ENCODE measurements at regions not wholly inside any gene's neighbourhood (a gene's known extent, or its start where the extent isn't known, plus 50 kb on each side); places are given as distances from the start of the nearest gene placed in this dataset.
"Not testable (repeated sequence)": the region's sequence is repeated elsewhere in the genome, so short reads cannot be mapped to it uniquely, and the experiment has no call there.

DNA sequence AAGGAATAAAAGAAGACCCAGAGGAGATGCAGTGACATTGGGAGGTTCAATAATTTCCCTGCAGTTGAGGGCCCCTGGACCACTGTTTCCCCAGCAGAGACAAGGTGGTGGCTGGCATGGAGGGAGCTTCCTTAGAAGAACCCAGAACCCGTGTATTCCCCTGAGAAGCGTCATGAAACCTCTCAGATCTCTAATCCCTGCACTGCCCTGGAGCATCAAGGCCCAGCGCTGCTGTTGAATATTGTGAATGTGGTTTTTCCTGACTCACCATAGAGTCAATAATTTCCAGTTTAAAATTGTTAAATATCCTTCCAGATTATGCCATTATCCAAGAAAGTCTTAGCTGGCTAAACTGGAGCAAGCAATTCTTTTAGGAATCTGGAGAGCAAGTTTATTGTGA lies 187.2 kb downstream of the LMLN start:
- TF ChIP-seq, protein P1, sequence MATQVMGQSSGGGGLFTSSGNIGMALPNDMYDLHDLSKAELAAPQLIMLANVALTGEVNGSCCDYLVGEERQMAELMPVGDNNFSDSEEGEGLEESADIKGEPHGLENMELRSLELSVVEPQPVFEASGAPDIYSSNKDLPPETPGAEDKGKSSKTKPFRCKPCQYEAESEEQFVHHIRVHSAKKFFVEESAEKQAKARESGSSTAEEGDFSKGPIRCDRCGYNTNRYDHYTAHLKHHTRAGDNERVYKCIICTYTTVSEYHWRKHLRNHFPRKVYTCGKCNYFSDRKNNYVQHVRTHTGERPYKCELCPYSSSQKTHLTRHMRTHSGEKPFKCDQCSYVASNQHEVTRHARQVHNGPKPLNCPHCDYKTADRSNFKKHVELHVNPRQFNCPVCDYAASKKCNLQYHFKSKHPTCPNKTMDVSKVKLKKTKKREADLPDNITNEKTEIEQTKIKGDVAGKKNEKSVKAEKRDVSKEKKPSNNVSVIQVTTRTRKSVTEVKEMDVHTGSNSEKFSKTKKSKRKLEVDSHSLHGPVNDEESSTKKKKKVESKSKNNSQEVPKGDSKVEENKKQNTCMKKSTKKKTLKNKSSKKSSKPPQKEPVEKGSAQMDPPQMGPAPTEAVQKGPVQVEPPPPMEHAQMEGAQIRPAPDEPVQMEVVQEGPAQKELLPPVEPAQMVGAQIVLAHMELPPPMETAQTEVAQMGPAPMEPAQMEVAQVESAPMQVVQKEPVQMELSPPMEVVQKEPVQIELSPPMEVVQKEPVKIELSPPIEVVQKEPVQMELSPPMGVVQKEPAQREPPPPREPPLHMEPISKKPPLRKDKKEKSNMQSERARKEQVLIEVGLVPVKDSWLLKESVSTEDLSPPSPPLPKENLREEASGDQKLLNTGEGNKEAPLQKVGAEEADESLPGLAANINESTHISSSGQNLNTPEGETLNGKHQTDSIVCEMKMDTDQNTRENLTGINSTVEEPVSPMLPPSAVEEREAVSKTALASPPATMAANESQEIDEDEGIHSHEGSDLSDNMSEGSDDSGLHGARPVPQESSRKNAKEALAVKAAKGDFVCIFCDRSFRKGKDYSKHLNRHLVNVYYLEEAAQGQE (IDR thresholded peaks at IDR 0.05) = not testable (repeated sequence)
- not testable (repeated sequence) for TF ChIP-seq JUND (IDR thresholded peaks at IDR 0.05); HNF4A (conservative IDR thresholded peaks at IDR 0.05); CTCF (IDR thresholded peaks at IDR 0.05; ENCODE audit: low read depth, low read length, missing input control); RAD21 (IDR thresholded peaks at IDR 0.05); ZBTB33 (IDR thresholded peaks at IDR 0.05); RXRA (IDR thresholded peaks at IDR 0.05); MAX (IDR thresholded peaks at IDR 0.05)
